Activated T-helper 1 cell treated with anti-CD3 and anti-CD28 coated beads, Interleukin-2, amount 50 U/mL, for 16 hours (primary cell): ENCODE measurements at regions not wholly inside any gene's neighbourhood (a gene's known extent, or its start where the extent isn't known, plus 50 kb on each side); places are given as distances from the start of the nearest gene placed in this dataset.

ENCODE experiments used
- DNase-seq, 2 donors: peaks; one replicate each; pipeline ENCODE4 v3.0.0-alpha.2; 2020; ENCODE audit warnings: low read depth in 1 of 2, low spot score in 1 of 2

- no peak for DNase-seq
These were observed 317.6 kb upstream of the RASGRP1 start for GRCh38 chr15:38882221-38882620.

DNA sequence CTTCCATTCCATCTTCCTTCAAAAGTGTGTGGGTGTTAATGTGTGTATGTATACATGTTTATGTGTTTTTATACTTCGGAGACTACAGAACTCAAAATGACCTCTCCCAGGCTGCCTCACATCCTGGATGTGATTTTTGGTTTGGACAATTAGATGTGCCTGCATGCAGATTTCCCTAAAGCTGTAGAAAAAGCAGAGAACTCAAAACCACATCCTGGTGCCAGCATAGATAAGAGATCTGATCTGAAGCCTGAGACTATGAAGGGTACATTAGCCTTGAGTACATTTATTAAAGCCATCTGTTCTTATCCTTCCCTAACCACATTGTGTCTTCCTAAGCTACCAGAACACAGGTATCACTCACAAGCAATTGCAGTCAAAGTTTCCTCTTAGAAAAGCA lies 319.4 kb upstream of the RASGRP1 start:
- DNase-seq = no peak

DNA sequence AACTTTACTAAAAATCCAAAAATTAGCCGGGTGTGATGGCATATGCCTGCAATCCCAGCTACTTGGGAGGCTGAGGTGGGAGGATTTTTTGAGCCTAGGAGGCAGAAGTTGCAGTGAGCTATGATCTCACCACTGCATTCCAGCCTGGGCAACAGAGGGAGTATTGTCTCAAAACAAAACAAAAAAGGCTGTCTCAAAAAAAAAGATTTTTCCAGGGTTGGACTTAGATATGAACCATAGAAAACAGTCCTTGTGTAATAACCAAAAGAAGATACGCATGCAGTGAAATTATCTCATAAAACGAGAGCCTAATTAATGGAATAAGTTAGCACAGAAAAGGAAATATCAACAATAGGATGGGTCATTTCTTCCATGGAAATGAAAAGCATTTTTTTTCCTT lies 320.4 kb upstream of the RASGRP1 start:
- DNase-seq = no peak

GRCh38 chr15:38885471-38885952 lies 320.9 kb upstream of the RASGRP1 start:
- DNase-seq = no peak

DNA sequence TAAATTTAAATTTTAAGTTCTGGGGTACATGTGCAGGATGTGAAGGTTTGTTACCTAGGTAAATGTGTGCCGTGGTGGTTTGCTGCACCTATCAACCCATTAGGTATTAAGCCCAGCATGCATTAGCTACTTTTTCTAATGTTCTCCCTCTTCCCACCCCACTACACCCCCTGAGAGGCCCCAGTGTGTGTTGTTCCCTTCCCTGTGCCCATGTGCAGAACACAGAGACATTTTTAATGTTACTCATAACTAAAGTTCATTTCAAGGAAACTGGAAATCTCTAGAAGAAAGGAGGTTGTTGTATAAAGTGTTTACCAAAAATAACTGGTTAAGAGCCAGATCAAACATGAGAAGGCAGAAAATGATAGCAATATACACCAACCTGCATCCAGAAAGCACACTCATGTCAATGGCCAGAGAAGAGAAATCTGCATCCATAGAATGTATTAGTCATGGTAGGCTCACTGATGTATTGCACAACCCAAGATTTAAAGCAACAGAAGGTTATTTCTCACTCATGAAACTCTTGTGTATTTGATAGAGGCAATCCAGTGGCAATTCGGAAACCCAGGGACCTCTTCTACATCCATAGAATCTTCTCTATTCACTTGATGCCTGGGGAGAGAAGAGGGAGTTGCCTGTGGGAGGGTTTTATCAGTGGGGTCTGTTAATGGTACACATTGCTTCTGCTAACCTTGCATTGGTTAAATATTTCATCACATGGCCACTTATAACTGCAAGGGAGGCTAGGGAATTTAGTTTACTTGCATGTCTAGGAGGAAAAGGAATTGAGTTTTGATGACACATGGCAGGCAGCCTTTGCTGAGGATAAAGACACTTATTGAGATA lies 321.9 kb upstream of the RASGRP1 start:
- no peak for DNase-seq

- DNase-seq = no peak
These were observed 324.1 kb upstream of the RASGRP1 start for GRCh38 chr15:38888701-38889221.

GRCh38 chr15:38890194-38890593 lies 325.6 kb upstream of the RASGRP1 start:
- no peak for DNase-seq

- DNase-seq = no peak
These were observed 329.3 kb upstream of the RASGRP1 start for GRCh38 chr15:38893925-38894242.

DNA sequence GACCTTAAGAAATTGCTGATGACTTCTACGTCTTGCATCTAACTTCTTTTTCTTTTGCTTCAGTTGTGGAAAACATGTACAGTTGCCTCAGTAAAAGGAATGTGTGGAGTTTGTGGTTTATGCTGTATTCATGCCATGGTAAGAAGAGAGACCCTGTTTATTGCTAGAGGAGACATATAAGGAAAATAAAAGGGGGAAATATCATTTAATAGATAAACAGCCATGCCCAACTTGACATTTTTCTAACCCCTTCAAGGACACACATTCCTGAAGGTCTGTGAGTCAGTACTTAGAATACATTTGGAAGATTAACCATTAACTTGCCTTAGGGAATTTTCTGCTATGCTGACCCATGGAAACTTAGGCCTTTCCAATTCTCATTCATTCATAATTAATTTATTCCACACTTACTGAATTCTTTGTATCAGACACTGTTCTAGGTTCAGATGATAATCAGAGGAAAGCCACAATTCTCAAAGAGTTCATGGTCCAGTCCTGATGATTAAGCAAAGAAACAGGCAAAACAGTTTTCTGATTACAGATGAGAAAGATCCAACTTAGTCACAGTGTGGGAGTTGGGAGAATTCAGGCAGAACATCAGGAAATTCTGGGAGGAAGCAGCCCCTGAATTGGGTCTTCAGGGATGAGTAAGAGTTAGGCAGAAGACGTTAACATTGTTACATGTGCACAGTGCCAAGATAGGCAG lies 329.8 kb upstream of the RASGRP1 start:
- no peak for DNase-seq

- no peak for DNase-seq
These were observed 331.0 kb upstream of the RASGRP1 start for GRCh38 chr15:38895326-38896255.

DNA sequence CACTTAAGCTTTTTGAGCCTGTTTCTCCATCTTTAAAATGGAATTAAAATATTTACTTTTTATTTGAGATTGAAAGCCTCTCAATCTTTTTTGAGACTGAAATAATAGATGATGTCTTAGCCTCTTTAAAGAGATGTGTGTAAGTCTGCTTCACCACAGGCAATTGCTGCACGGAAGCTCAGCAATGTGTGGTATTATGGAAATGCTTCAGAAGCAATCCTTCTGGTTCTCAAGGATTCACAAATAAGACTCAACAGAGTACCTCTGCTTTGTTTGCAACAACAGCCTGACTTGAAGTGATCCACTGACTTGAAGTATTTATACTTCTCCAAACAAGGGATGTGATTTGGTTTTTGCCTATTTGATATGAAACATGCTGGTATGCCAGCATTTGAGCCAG lies 332.0 kb upstream of the RASGRP1 start:
- DNase-seq = no peak

DNA sequence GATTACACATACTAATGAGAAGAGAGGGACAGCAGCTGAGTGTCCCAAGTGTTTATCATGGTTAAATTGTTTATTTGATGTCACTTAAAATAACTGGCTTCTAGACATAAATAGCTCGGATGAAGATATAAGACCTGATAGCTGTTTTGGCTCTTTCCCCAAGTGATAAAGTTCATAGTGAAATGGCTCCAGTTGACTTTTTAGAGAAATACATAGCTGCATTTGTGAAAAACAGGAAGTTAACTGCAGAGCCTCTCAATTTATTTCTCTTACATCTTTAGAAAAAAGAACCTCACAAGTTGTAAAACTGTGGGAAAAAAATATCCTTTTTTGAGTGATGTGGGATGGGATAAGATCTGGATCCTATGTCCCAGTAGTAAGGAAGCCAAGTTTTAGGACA lies 332.9 kb upstream of the RASGRP1 start:
- no peak for DNase-seq

GRCh38 chr15:38898236-38898635 lies 333.6 kb upstream of the RASGRP1 start:
- DNase-seq = no peak

- DNase-seq = no peak
These were observed 334.7 kb upstream of the RASGRP1 start for GRCh38 chr15:38899300-38899699.

DNA sequence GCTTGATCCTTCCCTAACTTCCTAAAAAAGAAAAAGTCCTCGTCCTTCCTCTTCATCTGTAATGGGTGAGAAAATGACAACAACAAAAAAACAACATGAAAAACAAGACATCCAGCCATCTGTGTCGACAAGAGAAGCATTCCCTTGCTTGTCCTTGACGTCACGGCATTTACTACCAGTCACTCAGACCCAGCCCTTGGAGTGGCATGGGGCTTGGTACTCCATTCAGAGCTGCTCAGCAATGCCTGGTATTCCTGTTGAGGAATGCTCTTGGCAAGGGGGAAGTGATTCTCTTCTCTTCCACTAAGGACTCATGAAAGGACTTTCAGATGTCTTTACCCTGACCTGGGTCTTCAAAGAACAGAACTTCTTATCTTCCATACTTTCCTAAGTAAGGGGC lies 339.7 kb upstream of the RASGRP1 start:
- DNase-seq = no peak

DNA sequence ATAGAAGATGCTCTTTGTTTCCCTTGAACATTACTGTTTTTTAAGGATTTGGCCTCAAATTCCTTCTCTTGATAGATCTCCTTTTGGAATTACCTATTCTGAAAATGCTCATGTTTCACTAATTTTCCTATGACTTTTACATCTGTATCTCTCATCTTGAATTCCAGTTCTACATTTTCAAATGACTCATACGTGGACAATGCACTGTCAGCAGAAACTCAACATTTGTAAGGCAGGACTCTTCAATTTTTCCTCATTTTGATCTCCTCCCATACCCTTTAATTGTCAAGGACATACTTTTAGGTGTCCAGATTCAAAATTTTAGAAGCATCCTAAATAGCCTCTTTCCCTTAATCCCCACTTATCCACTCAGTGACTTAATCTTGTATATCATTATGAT lies 341.0 kb upstream of the RASGRP1 start:
- DNase-seq = no peak

GRCh38 chr15:38920966-38921365 lies 356.4 kb upstream of the RASGRP1 start:
- no peak for DNase-seq

DNA sequence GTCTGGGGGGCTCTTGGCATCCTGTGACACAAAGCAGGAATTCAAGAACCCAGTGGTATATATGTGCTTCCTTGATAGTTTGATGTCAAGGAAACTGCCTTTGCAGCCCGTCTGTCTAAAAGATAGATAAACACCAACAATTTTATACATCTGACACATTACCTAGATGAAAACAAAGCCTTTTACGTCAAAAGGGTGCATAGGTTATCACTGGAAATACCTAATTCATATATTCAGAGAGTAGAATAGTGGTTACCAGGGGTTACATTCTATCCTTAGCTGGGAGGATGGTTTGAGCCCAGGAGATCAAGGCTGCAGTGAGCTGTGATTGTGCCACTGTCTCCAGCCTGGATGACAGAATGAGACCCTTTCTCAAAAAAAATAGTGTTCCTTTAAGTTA lies 356.9 kb upstream of the RASGRP1 start:
- no peak for DNase-seq

DNA sequence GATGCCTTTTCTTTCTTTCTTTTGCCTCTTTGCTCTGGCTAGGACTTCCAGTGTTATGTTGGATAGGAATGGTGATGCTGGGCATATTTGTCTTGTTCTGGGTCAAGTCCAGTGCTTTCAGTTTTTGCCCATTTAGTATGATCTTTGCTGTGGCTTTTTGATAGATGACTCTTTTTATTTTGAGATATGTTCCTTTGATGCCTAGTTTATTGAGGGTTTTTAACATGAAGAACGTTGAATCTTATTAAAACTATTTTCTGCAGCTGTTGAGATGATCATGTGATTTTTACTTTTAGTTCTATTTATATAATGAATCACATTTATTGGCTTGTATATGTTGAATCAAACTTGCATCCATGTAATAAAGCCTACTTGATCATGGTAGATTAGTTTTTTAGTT lies 363.8 kb upstream of the RASGRP1 start:
- no peak for DNase-seq

- DNase-seq = no peak
These were observed 366.4 kb upstream of the RASGRP1 start for GRCh38 chr15:38930851-38931572.
